ENCODE measurements at regions not wholly inside any gene's neighbourhood (a gene's known extent, or its start where the extent isn't known, plus 50 kb on each side); places are given as distances from the start of the nearest gene placed in this dataset.

- Histone ChIP-seq H4K20me1 (ENCODE audit: control insufficient read depth, extremely low read depth, insufficient read depth, low read length) (no peaks in the 10 kb centered on the region), H3K9me3 (ENCODE audit: control insufficient read depth, insufficient read depth, low read depth, low read length) (no peaks in the 10 kb centered on the region), H3K27me3 (ENCODE audit: control insufficient read depth, insufficient read depth, low read length) (no peaks in the 10 kb centered on the region), H2AFZ (ENCODE audit: low read length) (no peak overlapping the region), H3K4me2 (ENCODE audit: extremely low read depth, insufficient read depth, low read length) (no peak overlapping the region), H3K4me1 (ENCODE audit: control insufficient read depth, extremely low read depth, insufficient read depth, low read length) (no peaks in the 10 kb centered on the region), H3K9ac (ENCODE audit: insufficient read depth, low read length) (no peak overlapping the region), H3K79me2 (ENCODE audit: control insufficient read depth, insufficient read depth, low read length) (no peaks in the 10 kb centered on the region), H3K4me3 (replicated peaks in 1 of 4; ENCODE audit: control extremely low read depth in 1 of 4, insufficient read depth in 1 of 4, low read depth in 3 of 4, low read length in 4 of 4) (no peak overlapping the region), H3K27ac (ENCODE audit: insufficient read depth, low read length) (no peak overlapping the region), H3K36me3 (ENCODE audit: control insufficient read depth, insufficient read depth, low read length) (no peaks in the 10 kb centered on the region)
- no peak for DNase-seq (ENCODE audit: low read depth in 2 of 2)
- TF ChIP-seq CTCF (conservative IDR thresholded peaks at IDR 0.05 in 1 of 2, IDR thresholded peaks at IDR 0.05 in 1 of 2; ENCODE audit: low read depth in 1 of 2, low read length in 2 of 2) = no peak
- no peak for TF ChIP-seq EZH2 (IDR thresholded peaks at IDR 0.05; ENCODE audit: low read length, missing control alignments)
Measured at GRCh38 chr4:31148990-31149389, 428.8 kb downstream of the PCDH7 start.

- no peak overlapping the region for H3K4me2 ChIP-seq (ENCODE audit: extremely low read depth, insufficient read depth, low read length)
- H4K20me1 ChIP-seq (ENCODE audit: control insufficient read depth, extremely low read depth, insufficient read depth, low read length) = no peaks in the 10 kb centered on the region
- H3K79me2 ChIP-seq (ENCODE audit: control insufficient read depth, insufficient read depth, low read length) = no peaks in the 10 kb centered on the region
- H3K4me3 ChIP-seq (replicated peaks in 1 of 4; ENCODE audit: control extremely low read depth in 1 of 4, insufficient read depth in 1 of 4, low read depth in 3 of 4, low read length in 4 of 4) = no peak overlapping the region
- DNase-seq (ENCODE audit: low read depth in 2 of 2) = no peak
- H3K4me1 ChIP-seq (ENCODE audit: control insufficient read depth, extremely low read depth, insufficient read depth, low read length) = no peaks in the 10 kb centered on the region
- H3K27me3 ChIP-seq (ENCODE audit: control insufficient read depth, insufficient read depth, low read length) = no peaks in the 10 kb centered on the region
- no peak overlapping the region for H3K9ac ChIP-seq (ENCODE audit: insufficient read depth, low read length)
- TF ChIP-seq EZH2 (IDR thresholded peaks at IDR 0.05; ENCODE audit: low read length, missing control alignments) (no peak), CTCF (conservative IDR thresholded peaks at IDR 0.05 in 1 of 2, IDR thresholded peaks at IDR 0.05 in 1 of 2; ENCODE audit: low read depth in 1 of 2, low read length in 2 of 2) (no peak)
- H3K27ac ChIP-seq (ENCODE audit: insufficient read depth, low read length) = no peak overlapping the region
- no peaks in the 10 kb centered on the region for H3K36me3 ChIP-seq (ENCODE audit: control insufficient read depth, insufficient read depth, low read length)
- no peaks in the 10 kb centered on the region for H3K9me3 ChIP-seq (ENCODE audit: control insufficient read depth, insufficient read depth, low read depth, low read length)
- no peak overlapping the region for H2AFZ ChIP-seq (ENCODE audit: low read length)
Measured at GRCh38 chr4:31156221-31156620, 436.1 kb downstream of the PCDH7 start.

- Histone ChIP-seq H3K36me3 (ENCODE audit: control insufficient read depth, insufficient read depth, low read length) (no peaks in the 10 kb centered on the region), H3K27me3 (ENCODE audit: control insufficient read depth, insufficient read depth, low read length) (no peaks in the 10 kb centered on the region), H2AFZ (ENCODE audit: low read length) (no peak overlapping the region), H3K27ac (ENCODE audit: insufficient read depth, low read length) (no peak overlapping the region), H3K4me3 (replicated peaks in 1 of 4; ENCODE audit: control extremely low read depth in 1 of 4, insufficient read depth in 1 of 4, low read depth in 3 of 4, low read length in 4 of 4) (no peak overlapping the region), H3K4me1 (ENCODE audit: control insufficient read depth, extremely low read depth, insufficient read depth, low read length) (no peaks in the 10 kb centered on the region), H3K9me3 (ENCODE audit: control insufficient read depth, insufficient read depth, low read depth, low read length) (no peaks in the 10 kb centered on the region), H3K79me2 (ENCODE audit: control insufficient read depth, insufficient read depth, low read length) (no peaks in the 10 kb centered on the region), H3K4me2 (ENCODE audit: extremely low read depth, insufficient read depth, low read length) (no peak overlapping the region), H3K9ac (ENCODE audit: insufficient read depth, low read length) (no peak overlapping the region), H4K20me1 (ENCODE audit: control insufficient read depth, extremely low read depth, insufficient read depth, low read length) (no peaks in the 10 kb centered on the region)
- TF ChIP-seq CTCF (conservative IDR thresholded peaks at IDR 0.05 in 1 of 2, IDR thresholded peaks at IDR 0.05 in 1 of 2; ENCODE audit: low read depth in 1 of 2, low read length in 2 of 2) (no peak), EZH2 (IDR thresholded peaks at IDR 0.05; ENCODE audit: low read length, missing control alignments) (no peak)
- peak in 1 of 2 donors; percentile 38 for DNase-seq (ENCODE audit: low read depth in 2 of 2)
Measured at GRCh38 chr4:31160146-31160545, 440.0 kb downstream of the PCDH7 start.

All from fibroblast of lung (primary cell).